ENCODE measurements at regions not wholly inside any gene's neighbourhood (a gene's known extent, or its start where the extent isn't known, plus 50 kb on each side); places are given as distances from the start of the nearest gene placed in this dataset.

DNA sequence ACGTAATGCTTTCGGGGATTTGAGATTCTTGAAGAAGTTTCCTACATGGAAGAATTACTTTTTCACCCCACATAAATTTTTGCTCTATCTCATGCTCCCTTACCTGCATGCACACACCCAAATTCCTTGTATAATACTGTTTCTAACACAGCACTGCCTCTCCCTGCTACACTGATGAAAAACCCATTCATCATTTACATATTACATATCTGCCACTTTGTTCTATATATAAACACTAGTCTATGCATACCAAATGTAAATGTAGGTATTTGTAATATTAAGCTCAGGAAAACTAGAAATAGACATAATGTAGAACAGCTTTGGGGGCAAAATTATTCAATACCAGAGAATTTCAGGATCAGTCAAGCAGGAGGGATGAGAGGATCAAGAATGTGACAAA, 182.6 kb upstream of the SEMA6D start:
- TF ChIP-seq SP1 (IDR thresholded peaks at IDR 0.05) (no peak), CTCF (IDR thresholded peaks at IDR 0.05; ENCODE audit: low read depth, low read length, missing input control) (no peak)
